ENCODE measurements at regions not wholly inside any gene's neighbourhood (a gene's known extent, or its start where the extent isn't known, plus 50 kb on each side); places are given as distances from the start of the nearest gene placed in this dataset.

GRCh38 chr13:83167203-83167602 lies 715.1 kb downstream of the SLITRK1 start:
- no peak for TF ChIP-seq POLR2A (IDR thresholded peaks at IDR 0.05; ENCODE audit: extremely low read depth, insufficient read length)
- TF ChIP-seq CTCF (IDR thresholded peaks at IDR 0.05; ENCODE audit: low read depth, low read length) = no peak
- TF ChIP-seq MAX (IDR thresholded peaks at IDR 0.05; ENCODE audit: low read depth, low read length) = no peak
